ENCODE measurements at regions not wholly inside any gene's neighbourhood (a gene's known extent, or its start where the extent isn't known, plus 50 kb on each side); places are given as distances from the start of the nearest gene placed in this dataset.

DNA sequence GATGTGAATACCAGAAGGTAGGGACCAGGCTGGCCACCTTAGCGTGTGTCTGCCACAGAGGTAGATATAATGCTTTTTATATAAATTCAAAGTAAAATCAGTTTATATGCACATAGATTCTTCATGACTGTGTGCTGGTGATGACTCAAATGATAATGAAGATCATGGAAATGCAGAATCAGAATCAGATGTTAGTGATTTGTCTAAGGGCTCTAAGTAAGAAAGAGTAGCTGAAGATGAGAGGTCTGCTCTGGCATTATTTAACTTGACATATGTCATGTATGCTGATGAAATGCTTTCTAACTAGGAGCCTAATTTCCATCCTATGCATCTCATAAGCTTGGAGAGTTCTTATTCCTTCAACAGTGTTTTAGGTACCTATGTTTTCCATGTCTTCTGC is 50.3 kb upstream of the DPH6 start:
- no peak for DNase-seq (ENCODE audit: low read depth)

DNA sequence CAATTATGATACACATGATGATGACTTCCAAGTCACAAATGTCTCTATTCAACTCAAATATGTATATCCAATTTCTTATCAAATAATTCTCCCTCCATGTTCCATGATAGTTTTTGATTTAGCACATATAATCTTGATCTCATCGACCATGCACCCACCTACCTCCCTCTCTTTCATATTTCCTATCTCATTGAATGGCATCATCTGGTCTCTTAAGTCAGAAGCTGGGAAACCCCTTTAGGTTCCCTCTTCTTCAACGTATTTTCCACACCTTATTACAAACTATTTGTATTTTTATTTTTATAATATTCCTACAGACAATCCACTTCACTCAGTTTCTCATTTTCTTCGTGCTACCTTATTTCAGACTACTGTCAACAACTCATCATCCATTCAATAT is 56.9 kb upstream of the DPH6 start:
- DNase-seq (ENCODE audit: low read depth): no peak

DNA sequence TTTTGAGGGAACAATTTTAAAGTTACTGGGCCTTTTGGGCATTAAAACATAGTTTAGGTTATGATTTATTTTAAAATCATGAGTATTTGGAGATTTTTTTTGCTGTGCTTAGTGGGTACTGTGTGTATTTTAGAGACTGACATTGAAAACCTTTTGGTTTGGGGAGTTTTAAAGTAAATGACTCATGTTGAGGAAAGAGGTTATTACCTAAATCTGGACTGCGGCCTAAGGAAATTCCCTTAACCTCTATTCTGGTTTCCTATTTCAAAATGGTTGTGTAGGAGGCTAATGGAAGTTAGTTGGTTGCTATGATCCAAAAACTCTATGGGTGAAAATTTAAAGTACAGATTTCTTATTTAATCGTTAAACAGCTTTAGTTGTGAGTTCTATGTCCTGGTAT is 57.3 kb upstream of the DPH6 start:
- no peak for DNase-seq (ENCODE audit: low read depth)

DNA sequence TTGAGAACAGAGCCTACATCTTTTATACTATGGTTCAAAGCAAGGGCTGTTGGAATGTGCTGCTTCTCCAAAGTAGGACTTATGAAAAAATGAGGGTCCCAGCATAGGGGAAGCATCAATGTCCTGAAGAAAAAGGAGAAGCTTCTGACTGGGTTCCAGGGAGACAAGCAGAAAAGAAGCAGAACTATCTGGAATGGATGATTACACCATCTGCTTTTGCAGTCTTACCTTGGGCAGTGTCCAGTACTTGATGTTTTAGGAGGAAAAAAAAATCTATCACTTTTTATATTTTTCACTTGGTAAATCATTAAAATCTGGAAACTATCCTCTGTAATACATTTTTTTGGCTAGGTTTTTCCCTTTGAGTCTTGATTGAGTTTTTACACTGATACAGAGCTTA is 57.9 kb upstream of the DPH6 start:
- DNase-seq (ENCODE audit: low read depth): no peak

DNA sequence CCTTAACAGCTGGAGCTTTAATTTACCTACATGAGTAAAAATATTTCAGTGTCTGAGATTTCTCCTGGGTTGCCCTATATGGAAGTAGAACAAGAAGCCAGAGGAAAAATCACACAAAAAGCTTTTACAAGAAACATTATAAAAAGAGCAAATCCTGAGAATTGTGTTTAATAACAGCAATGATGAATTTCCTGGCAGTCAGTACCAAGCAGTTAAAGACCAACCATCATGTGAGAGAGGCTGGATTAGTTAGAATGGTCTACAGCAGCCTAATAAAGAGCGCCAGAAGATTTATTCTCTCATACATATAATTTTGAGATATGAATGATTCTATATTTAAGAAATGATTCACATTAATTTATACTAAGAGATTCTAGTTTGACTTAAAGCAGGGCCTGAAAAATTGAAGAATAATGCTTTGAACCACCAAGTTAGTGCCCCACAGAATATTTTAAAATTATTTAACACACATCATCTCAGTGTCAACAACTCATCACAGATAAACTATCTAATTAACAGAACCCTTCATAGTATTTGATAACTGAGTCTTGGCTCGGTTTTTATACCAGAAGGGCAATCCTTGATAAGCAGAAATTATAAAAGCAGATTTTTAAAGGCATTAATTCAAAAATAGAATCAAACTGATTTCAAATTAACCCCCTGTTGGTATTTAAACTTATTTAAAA is 59.9 kb upstream of the DPH6 start:
- no peak for DNase-seq (ENCODE audit: low read depth)

DNA sequence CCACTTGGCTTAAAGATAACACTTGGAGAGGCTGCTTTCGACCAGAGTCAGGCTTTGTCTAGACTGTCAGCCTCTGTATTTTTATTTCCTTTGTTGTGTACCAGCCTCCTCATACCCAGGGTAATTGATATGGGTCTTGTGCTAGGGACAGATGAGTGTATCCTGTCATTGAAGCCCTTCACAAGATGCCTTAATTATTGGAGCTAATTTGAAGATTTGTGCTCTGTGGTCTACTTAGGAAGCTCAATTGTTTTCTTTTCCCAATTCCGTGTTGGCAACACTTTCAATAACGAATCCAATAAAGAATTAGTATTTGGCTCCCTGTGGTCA is 60.5 kb upstream of the DPH6 start:
- DNase-seq (ENCODE audit: low read depth): no peak

DNA sequence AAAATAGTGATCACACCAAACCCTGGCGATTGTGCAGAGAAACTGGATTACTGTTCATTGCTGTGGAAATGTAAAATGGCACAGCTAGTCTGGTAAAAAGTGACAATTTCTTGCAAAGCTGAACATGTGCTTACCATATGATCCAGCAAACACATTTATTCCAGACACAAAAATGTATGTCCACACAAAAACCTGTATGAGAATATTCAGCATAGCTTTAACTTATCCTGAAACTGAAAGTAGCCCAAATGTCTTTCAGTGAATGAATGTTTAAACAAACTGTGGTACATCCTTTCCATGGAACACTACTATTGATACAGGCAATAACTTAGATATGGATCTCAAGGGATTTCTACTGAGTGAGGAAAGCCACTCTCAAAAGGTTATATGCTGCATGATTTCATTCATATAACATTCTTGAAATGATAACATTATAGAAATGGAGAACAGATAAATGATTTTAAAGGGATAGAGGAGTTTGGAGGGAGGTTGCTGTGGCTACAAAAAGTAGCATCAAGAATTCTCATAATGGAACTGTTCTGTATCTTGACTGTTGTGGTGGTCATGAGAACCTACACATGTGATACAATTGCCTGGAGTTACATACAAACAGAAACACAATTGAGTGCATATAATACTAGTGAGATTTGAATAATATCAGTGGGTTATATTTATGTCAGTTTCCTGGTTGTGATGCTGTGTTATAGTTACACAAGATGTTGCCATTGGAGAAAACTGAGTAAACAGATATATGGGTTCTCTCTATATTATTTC is 70.7 kb upstream of the DPH6 start:
- no peak for DNase-seq (ENCODE audit: low read depth)

DNA sequence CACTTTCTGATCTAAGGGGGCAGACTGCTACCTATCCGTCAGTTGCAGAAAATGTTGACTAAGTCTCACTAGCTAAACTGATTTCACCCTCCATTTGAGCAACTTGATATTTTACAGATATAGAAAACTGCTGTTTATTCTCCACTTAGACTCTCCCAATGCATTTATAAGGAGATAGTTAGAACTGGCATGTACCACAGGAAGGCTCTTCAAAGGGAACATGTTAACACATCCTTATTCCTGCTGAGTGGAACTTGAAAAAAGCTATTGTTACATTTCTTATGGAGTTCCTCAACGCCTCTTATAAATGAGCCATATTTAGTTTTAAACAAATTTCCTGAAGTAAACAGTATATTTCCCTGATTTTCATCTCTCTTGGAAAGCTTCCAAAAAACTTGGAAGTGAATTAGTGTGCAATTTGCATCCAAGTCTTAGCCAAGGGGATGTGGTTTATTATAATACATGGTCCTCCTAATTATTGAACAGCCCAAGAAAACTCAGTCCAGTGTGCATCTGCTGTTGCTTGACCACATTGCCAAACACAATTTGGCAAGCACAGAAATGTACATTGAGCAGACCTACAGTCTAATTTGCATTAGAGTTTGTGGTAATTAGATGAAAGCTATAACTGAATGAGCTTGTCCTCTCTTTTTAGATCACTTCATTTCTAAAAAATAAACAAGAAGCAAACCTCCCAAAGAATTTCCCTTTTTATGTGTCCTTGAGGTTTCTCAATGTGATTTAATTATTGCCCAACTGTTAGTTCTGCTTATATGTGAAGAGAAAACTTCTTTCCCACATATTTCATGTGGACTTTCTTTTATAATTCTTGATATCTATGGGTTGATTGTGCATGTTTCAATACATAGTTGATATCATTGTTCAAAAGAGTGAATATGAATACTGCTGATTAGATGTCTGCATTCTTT is 72.6 kb upstream of the DPH6 start:
- DNase-seq (ENCODE audit: low read depth): no peak

DNA sequence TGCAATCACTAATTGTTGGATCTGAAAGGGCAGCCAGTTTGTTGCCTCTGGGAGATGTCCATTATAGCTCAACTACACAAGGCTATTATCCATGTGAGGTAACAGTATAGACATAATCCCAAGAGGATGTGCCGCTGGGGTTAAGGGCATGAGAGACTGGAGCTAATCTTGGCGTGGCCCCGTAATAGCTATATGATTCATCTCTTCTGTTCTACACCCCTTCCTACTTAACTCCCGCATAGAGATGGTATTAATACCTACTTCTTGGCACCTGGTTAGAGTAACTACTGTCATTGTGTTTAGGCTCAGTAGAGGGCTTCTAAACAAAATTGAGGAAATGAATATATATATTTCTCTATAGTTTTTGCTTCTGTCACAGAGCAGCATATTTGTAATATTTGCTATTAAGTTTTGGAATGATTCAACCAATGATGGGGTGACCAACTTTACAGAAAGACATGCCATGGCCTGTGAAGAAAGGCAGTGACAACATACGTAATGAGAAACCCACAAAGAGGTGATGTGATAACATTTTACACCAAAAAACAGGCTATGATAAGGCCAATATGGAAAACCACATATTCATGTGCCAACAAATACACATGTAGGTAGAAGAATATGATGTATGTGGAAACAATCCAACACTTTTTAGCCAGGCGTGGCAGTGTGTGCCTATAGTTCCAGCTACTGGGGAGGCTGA is 76.8 kb upstream of the DPH6 start:
- no peak for DNase-seq (ENCODE audit: low read depth)

DNA sequence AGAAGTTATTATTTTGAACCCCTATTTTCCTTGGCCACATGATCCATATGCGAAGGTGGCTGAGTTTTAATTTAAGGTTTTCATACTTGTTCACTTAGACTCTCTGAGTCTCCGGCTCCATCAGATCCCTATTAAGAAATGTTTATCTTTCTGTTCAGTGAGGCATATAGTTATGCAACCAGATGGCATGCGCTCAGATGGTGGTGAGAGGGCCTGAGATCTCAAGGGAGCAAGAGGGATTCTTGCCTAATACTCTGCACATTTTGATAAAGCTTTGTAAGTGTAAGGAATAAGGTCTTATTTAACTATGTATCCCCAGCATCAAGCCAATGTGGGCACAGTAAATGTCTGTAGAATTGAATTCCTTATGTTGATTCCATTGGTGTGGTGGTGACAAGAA is 78.9 kb upstream of the DPH6 start:
- no peak for DNase-seq (ENCODE audit: low read depth)

DNA sequence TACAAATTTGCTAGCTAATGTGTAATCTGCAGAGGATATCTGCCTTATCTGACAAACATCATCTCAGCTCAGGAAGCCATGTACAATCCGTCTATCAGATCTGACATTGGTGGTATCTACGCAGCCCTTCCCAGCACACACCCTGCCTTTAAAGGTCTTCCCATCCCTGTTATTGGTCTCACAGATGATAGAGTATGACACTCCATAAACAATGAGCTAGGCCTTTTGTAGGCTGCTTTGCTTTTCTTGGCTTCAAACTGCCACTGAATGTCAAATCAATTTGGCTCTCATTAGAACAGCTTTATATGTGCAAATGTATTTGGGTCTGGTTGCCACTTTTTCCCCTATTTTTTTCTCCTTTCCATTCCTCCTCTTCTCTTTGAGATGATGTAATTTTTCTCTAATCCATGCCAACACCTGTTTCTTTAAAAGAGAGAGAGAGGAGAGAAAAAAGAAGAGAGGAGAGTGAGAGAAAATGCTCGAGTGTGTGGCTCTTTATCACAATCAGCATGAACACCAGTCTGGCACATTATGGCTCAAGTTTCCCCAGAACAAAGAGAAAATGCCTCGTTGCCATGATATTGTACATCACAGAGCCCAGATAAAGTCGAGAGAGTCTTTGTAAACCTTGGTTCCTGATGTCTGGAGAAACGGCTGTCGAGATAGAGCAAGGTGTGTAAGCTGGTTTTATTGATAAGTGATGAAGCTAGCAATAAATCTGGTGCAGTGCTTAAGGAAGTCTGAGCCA is 80.8 kb upstream of the DPH6 start:
- no peak for DNase-seq (ENCODE audit: low read depth)

DNA sequence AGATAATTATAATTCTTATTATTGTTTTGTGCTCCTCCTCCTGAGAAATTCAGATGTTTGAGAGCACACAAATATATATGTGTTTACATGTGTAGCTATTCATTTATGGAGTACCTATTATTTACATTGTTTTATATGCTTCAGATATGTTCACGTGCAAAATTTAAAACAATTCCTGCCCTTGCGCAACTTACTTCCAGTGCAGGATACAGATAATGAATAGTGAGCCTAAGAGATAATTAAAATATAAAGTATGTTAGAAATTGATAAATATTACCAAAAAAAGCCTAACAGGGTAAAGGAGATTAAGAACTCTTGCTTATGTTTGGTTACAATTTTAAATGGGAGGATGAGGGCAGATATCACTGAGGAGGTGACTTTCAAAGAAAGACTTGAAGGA is 81.7 kb upstream of the DPH6 start:
- DNase-seq (ENCODE audit: low read depth): no peak

DNA sequence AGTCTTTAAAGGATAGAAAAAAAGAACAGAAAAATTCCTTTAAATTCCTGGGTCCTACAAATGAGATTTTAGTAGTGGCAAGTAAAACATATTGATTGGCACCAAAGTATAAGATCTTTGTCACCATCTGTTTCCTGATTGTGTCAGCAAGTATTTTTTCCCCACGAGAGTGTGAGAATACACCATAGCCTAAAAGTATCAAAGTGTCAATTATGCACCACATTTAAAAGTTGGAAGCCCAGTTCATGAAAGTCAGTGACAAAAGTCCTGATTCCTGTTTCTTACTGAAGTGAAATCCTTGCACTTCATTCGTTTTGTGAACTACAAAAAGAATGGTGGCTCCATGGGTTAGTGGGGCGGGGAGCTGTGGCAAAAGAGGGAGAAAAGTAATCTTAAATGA is 83.8 kb upstream of the DPH6 start:
- no peak for DNase-seq (ENCODE audit: low read depth)

DNA sequence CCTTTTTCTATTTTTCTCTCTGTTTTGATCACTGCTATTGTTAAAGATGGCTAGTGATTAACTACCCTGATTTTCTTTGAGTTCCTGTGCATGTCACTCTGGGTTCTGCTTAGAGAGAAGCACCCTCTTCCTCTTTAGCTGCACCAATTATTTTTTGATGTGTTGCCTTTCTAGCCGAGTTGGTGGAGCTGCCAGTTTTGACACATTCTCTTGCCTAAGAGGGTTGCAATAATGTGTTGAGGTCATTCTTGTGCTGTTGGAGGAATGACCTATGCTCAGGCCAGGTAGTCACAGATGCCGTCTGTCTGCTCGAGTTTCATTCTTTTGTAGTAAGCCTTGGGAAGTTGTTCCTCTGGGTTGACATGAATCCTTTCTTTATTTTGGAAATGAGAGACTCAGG is 84.6 kb upstream of the DPH6 start:
- no peak for DNase-seq (ENCODE audit: low read depth)

DNA sequence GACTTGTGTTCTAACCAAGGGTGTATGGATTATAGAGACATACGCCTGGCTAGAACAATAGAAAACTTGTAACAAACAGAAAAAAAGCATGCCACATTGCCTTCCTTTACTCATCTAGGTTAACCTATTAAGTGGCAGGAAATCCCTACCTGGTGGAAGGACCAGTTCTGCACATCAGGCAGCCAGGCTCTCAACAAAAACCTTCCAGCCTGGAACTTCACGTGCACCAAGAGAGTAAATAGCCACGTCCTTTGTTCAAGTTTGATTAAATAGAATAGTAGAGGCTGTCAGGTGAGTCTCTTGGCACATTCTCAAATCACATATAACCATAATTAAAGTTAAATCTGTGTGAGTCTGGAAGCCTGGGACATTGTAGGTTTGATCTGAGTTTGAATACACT is 85.0 kb upstream of the DPH6 start:
- no peak for DNase-seq (ENCODE audit: low read depth)

DNA sequence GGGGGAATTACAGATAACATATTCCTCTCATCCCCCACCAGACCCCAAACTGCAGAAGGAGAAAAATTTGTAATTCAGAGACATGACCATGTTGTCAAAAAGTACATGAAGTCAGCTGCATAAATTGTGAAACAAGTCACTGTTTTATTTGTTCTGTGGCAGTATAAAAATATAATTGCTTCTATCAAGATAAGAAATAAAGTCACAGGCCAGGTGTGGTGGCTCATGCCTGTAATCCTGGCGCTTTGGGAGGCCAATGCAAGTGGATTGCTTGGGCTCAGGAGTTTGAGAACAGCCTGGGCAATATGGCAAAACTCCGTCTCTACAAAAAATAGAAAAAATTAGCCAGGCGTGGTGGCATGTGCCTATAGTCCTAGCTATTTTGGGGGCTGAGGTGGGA is 87.7 kb upstream of the DPH6 start:
- DNase-seq (ENCODE audit: low read depth): no peak

DNA sequence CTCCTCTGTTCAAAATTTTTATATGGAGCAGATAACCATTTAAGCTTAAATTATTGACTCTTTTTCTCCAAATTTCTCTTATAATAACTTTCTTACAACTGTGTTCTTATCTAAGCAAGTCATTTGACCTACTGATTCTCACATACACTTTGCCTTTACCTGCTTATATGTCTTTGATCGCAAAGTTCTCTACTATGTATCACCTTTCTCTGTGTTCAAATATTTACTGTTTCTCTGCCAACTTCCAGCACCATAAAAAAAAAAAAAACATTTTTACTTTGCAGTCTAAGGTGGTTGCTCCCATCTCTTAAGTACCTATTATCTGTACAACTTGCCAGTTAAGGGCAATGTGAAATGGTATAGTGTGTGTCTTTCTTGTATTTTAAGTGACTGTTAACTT is 100.8 kb upstream of the DPH6 start:
- no peak for DNase-seq (ENCODE audit: low read depth)

DNA sequence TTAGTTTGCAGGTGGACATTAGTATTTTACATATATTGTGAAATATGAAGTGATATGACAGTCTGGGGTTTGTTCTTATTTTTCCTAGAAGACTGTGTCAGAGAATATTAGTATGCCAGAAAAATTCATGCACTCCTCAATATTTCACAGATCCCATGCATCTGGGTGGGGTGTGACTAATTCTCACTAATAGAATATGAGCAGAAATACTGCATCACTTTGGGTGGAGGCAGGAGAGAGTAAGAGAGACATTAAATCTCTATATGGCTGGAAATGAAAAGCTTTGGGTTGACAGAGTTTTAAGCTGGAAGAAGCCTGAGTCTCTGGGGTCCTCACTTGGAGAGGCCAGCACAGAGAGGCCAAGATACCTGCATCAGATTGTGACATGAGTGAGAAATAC is 101.3 kb upstream of the DPH6 start:
- no peak for DNase-seq (ENCODE audit: low read depth)

DNA sequence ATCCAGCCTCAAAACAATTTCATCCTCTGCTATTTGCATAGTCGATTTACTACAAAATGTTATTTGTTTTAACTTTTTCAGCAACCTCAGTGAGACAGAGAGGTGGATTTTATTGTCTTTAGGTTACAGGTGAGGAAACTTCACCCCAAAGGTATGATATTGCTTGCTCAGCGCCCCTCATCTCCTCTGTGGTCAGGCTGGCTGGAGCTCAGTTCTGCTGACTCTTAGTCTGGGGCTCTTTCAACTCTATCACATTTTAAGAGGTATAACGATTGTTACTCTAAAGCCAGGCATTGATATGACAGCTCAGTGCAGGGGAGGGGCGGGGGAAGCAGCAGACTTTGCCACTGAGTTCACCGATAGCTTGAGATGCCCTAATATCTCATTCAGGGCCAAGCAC is 103.0 kb upstream of the DPH6 start:
- DNase-seq (ENCODE audit: low read depth): no peak

DNA sequence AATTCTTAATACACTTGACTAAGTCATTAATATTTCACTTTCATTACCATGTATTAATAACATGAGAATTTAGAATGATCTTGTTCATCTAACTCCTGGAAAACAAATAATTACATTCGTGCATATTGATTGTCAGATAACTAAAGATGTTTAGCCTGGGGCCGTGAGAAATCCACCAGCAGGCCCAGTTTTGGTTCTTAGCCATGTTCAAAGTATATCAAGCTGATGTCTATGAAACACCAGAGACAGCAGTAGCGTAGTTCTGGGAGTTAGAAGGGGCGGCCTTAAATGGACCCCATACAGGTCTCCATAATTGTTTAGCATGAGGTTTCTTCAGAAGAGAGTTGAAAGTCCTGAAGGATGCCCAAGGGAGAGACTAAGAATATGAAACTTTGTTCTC is 103.6 kb upstream of the DPH6 start:
- no peak for DNase-seq (ENCODE audit: low read depth)

DNA sequence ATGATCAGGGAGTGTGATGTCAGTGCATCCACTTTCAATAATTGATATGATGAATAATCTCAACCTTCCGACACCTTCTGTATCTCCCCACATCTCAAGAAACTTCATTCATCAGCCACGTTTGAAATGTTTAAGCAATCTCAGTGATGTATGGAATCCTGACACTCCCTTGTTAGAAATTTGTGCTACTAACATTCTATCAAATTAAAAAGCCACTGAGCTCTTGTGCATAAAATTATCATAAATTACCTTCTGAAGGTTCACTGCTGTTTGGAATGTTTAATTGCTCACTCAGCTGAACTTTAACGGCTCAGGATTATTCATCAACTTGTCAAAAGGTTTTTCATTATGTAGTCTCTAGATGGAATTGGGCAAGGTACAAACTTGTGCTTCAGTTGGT is 108.4 kb upstream of the DPH6 start:
- no peak for DNase-seq (ENCODE audit: low read depth)
